BJ (cell line): ENCODE measurements at regions not wholly inside any gene's neighbourhood (a gene's known extent, or its start where the extent isn't known, plus 50 kb on each side); places are given as distances from the start of the nearest gene placed in this dataset.

Source experiments
- CTCF ChIA-PET: fragments of 350-600 bp; formaldehyde crosslinking; extraction: SDS; loops from one replicate; lab custom pipeline; 2021; ENCODE audit warnings: antibody characterized with exemption, inconsistent platforms; lab: Yijun Ruan, JAX
- POLR2A ChIA-PET: fragments of 300-600 bp; sonication (Branson Sonifier 250); formaldehyde crosslinking; extraction: SDS; loops from one replicate; lab custom pipeline; 2021; ENCODE audit warnings: antibody characterized with exemption; lab: Charles Lee
- DNase-seq: peaks from one replicate; pipeline ENCODE4 v3.0.0-alpha.2; 2011; ENCODE audit warnings: low read depth
- H3K27me3 ChIP-seq: 2 replicates; pipeline ENCODE4 v1.6.0; 2011; ENCODE audit warnings: low read length; ENCODE audit not compliant: control insufficient read depth, insufficient read depth
- H3K36me3 ChIP-seq: 2 replicates; pipeline ENCODE4 v1.5.1; 2011; ENCODE audit warnings: low read length; ENCODE audit not compliant: control insufficient read depth, insufficient read depth
- H3K4me3 ChIP-seq: 2 replicates; pipeline ENCODE4 v1.5.1; 2011; ENCODE audit warnings: low read depth, mild to moderate bottlenecking, control low read depth, low read length
- TF ChIP-seq, protein P1 (sequence below): IDR thresholded peaks from 2 replicates; pipeline ENCODE4 v1.5.1; 2011; ENCODE audit warnings: low read depth, mild to moderate bottlenecking, control low read depth, inconsistent platforms, low read length, moderate library complexity; ENCODE audit not compliant: insufficient read depth

DNA sequence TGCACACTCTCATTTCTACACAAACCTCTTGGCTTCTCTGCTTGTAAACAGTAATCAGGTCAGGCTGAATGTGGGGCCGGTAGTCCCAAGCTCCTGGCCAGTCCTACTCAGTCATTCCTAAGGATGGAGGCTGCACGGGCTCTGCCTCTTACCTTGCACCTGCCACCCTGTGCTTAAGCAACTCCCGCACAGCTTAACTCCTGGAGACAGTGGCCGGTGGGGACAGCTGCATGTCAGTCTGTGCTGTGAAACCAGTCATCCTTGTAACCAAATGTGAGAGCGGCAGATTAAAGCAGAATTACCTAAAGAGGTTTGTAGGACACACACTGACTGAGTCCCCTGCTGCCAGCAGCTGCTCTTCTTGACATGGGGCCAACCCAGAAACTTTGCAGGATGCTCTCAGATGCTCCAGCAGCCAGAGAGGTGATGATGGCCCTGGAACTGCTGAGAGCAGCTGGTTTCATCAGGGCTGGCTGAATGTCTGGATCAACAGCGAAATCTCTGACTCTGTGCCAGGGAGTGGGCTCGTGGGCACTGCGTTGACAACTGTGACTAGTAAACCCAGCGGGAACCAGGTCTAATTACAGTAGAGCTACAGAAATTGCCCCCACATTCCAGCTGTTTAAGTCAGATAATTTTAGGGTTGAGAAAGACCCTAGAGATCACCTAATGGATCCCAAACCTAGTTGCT lies 123.7 kb downstream of the ANAPC4 start:
- TF ChIP-seq, protein P1, sequence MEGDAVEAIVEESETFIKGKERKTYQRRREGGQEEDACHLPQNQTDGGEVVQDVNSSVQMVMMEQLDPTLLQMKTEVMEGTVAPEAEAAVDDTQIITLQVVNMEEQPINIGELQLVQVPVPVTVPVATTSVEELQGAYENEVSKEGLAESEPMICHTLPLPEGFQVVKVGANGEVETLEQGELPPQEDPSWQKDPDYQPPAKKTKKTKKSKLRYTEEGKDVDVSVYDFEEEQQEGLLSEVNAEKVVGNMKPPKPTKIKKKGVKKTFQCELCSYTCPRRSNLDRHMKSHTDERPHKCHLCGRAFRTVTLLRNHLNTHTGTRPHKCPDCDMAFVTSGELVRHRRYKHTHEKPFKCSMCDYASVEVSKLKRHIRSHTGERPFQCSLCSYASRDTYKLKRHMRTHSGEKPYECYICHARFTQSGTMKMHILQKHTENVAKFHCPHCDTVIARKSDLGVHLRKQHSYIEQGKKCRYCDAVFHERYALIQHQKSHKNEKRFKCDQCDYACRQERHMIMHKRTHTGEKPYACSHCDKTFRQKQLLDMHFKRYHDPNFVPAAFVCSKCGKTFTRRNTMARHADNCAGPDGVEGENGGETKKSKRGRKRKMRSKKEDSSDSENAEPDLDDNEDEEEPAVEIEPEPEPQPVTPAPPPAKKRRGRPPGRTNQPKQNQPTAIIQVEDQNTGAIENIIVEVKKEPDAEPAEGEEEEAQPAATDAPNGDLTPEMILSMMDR, result no peak
- no peak for DNase-seq
- POLR2A ChIA-PET, result no interaction called here
- H3K36me3 ChIP-seq, result no peaks in the 10 kb centered on the region
- H3K4me3 ChIP-seq, result no peak overlapping the region
- no peaks in the 10 kb centered on the region for H3K27me3 ChIP-seq
- CTCF ChIA-PET, result no interaction called here

DNA sequence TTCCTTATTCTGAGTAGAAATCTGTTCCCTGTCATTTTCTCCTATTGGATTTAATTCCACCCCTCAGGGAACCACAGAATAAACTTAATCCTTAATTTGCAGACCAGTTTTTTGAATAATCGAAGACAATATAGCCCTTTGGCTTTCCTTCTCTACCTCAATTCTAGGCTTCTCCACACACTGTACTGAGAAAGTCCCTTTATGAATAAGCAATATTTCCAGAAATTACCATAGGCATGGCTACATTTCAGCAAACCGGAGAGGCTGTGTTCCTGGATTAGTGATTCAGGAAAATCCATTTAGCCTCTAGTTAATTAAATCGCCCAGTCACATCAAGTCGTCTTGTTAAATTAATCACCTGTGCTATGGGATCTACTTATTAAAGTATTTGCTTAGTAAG lies 125.1 kb downstream of the ANAPC4 start:
- Histone ChIP-seq H3K27me3 (no peaks in the 10 kb centered on the region), H3K36me3 (no peaks in the 10 kb centered on the region), H3K4me3 (no peak overlapping the region)
- DNase-seq, result no peak
- ChIA-PET CTCF (no interaction called here), POLR2A (no interaction called here)
- TF ChIP-seq, protein P1, result no peak

DNA sequence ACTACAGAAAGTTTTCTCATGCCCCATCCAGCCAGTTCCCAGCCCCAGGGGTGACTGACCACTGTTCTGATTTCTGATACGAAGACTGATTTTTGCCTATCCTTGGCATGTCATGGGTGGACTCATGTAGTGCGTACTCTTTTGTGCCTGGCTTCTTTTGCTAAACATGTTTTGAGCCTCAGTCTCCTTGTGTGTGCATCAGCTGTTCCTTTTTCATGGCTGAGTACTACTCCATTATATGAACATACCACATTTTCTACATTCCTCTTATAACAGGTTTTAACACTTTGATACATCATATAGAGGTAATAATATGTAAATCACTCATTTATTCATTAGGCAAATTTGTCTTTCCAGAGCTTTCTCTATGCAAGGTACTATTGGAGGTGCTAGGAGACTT lies 126.7 kb downstream of the ANAPC4 start:
- Histone ChIP-seq H3K4me3 (no peak overlapping the region), H3K36me3 (no peaks in the 10 kb centered on the region), H3K27me3 (no peaks in the 10 kb centered on the region)
- DNase-seq, result no peak
- TF ChIP-seq, protein P1, result no peak
- ChIA-PET CTCF (no interaction called here), POLR2A (no interaction called here)

DNA sequence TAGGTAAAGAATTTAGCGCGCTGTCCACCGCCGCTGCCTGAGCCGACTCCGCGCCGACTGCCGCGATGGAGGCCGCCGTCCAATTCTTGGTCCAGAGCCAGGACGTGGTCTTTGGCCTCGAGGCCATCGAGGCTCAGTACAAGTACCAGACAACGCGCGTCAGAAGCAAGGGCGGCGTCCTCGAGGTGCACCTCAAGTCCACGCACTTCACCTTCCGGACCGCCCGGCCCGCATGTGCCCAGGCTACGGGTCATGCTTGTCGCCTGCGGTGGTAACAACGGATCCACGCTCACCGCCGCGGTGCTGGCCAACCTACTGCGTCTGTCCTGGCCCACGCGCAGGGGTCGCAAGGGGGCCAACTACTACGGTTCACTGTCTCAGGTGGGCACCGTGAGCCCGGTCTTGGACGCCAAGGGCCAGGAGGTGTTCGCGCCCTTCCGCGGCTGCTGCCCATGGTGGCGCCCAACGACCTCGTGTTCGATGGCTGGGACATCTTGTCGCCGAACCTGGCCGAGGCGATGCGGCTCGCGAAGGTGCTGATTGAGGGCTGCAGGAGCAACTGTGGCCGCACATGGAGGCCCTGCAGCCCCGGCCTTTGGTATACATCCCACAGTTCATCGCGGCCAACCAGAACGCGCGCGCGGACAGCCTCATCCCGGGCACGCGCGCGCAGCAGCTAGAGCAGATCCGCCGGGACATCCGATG lies 128.0 kb downstream of the ANAPC4 start:
- ChIA-PET CTCF (no interaction called here), POLR2A (no interaction called here)
- no peaks in the 10 kb centered on the region for H3K27me3 ChIP-seq
- H3K4me3 ChIP-seq, result no peak overlapping the region
- TF ChIP-seq, protein P1, result no peak
- no peaks in the 10 kb centered on the region for H3K36me3 ChIP-seq
- DNase-seq, result no peak

DNA sequence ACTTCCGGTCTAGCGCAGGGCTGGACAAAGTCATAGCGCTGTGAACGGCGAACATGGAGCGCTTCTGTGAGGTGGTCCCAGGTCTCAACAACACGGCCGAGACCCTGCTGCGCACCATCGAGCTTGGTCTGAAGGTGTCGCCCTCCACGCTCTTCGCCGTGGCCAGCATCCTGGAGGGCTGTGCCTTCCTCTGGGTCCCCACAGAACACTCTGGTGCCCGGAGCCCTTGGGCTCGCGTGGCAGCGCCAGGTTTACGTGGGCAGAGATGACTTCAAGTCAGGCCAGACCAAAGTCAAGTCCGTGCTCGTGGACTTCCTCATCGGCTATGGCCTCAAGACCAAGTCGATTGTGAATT lies 128.6 kb downstream of the ANAPC4 start:
- H3K27me3 ChIP-seq, result no peaks in the 10 kb centered on the region
- no peak overlapping the region for H3K4me3 ChIP-seq
- no peak for DNase-seq
- ChIA-PET CTCF (no interaction called here), POLR2A (no interaction called here)
- no peaks in the 10 kb centered on the region for H3K36me3 ChIP-seq
- TF ChIP-seq, protein P1, result no peak
